ENCODE measurements at regions not wholly inside any gene's neighbourhood (a gene's known extent, or its start where the extent isn't known, plus 50 kb on each side); places are given as distances from the start of the nearest gene placed in this dataset.

- Histone ChIP-seq H3K27ac (ENCODE audit: control insufficient read depth, insufficient read depth, low read length) (no peak overlapping the region), H3K4me1 (ENCODE audit: control insufficient read depth, extremely low read depth, insufficient read depth, low read length) (no peaks in the 10 kb centered on the region), H3K36me3 (ENCODE audit: control insufficient read depth in 2 of 2, extremely low read depth in 1 of 2, insufficient read depth in 2 of 2, low read length in 2 of 2) (no peaks in the 10 kb centered on the region), H2AFZ (ENCODE audit: control insufficient read depth, low read length) (no peak overlapping the region), H3K9me1 (ENCODE audit: control insufficient read depth, extremely low read depth, insufficient read depth, low read length) (no peaks in the 10 kb centered on the region), H3K9ac (ENCODE audit: control insufficient read depth, extremely low read depth, insufficient read depth, low read length) (no peak overlapping the region), H3K79me2 (ENCODE audit: control insufficient read depth, insufficient read depth, low read length) (no peaks in the 10 kb centered on the region), H3K4me3 (ENCODE audit: control insufficient read depth in 2 of 3, extremely low read depth in 1 of 3, insufficient read depth in 2 of 3, low read depth in 1 of 3, low read length in 3 of 3) (no peak overlapping the region), H3K4me2 (ENCODE audit: control insufficient read depth, extremely low read depth, insufficient read depth, low read depth, low read length) (no peak overlapping the region), H4K20me1 (ENCODE audit: control insufficient read depth, extremely low read depth, insufficient read depth, low read length) (no peaks in the 10 kb centered on the region), H3K27me3 (ENCODE audit: control insufficient read depth, extremely low read depth, insufficient read depth, low read length) (no peaks in the 10 kb centered on the region), H3K9me3 (ENCODE audit: control insufficient read depth, low read depth, low read length) (no peaks in the 10 kb centered on the region)
- FAIRE-seq (no peak), DNase-seq (ENCODE audit: low read depth, low spot score) (no peak)
- dilution Hi-C loops (cut with MboI; ENCODE audit: extremely low pct_ligation_motif_present, low sequenced_read_pairs): no loop called here
- TF ChIP-seq EZH2 (IDR thresholded peaks at IDR 0.05; ENCODE audit: low read length) (no peak), CTCF (optimal IDR thresholded peaks at IDR 0.05 in 1 of 3, IDR thresholded peaks at IDR 0.05 in 1 of 3, conservative IDR thresholded peaks at IDR 0.05 in 1 of 3; ENCODE audit: extremely low read depth in 1 of 3, insufficient read depth in 2 of 3, low read length in 3 of 3) (no peak)
These were observed 197.6 kb downstream of the SIPA1L2 start for GRCh38 chr1:232432313-232432712.

GRCh38 chr1:232431748-232432147 lies 198.2 kb downstream of the SIPA1L2 start:
- no peak overlapping the region for H3K4me3 ChIP-seq (ENCODE audit: control insufficient read depth in 2 of 3, extremely low read depth in 1 of 3, insufficient read depth in 2 of 3, low read depth in 1 of 3, low read length in 3 of 3)
- no peaks in the 10 kb centered on the region for H3K36me3 ChIP-seq (ENCODE audit: control insufficient read depth in 2 of 2, extremely low read depth in 1 of 2, insufficient read depth in 2 of 2, low read length in 2 of 2)
- no peak for DNase-seq (ENCODE audit: low read depth, low spot score)
- no peaks in the 10 kb centered on the region for H3K9me3 ChIP-seq (ENCODE audit: control insufficient read depth, low read depth, low read length)
- FAIRE-seq: no peak
- no peak overlapping the region for H3K9ac ChIP-seq (ENCODE audit: control insufficient read depth, extremely low read depth, insufficient read depth, low read length)
- no peaks in the 10 kb centered on the region for H4K20me1 ChIP-seq (ENCODE audit: control insufficient read depth, extremely low read depth, insufficient read depth, low read length)
- no peaks in the 10 kb centered on the region for H3K79me2 ChIP-seq (ENCODE audit: control insufficient read depth, insufficient read depth, low read length)
- dilution Hi-C loops (cut with MboI; ENCODE audit: extremely low pct_ligation_motif_present, low sequenced_read_pairs): no loop called here
- no peak for TF ChIP-seq CTCF (optimal IDR thresholded peaks at IDR 0.05 in 1 of 3, IDR thresholded peaks at IDR 0.05 in 1 of 3, conservative IDR thresholded peaks at IDR 0.05 in 1 of 3; ENCODE audit: extremely low read depth in 1 of 3, insufficient read depth in 2 of 3, low read length in 3 of 3)
- TF ChIP-seq EZH2 (IDR thresholded peaks at IDR 0.05; ENCODE audit: low read length): no peak
- H2AFZ ChIP-seq (ENCODE audit: control insufficient read depth, low read length): no peak overlapping the region
- H3K27ac ChIP-seq (ENCODE audit: control insufficient read depth, insufficient read depth, low read length): no peak overlapping the region
- no peaks in the 10 kb centered on the region for H3K27me3 ChIP-seq (ENCODE audit: control insufficient read depth, extremely low read depth, insufficient read depth, low read length)
- H3K4me2 ChIP-seq (ENCODE audit: control insufficient read depth, extremely low read depth, insufficient read depth, low read depth, low read length): no peak overlapping the region
- no peaks in the 10 kb centered on the region for H3K4me1 ChIP-seq (ENCODE audit: control insufficient read depth, extremely low read depth, insufficient read depth, low read length)
- no peaks in the 10 kb centered on the region for H3K9me1 ChIP-seq (ENCODE audit: control insufficient read depth, extremely low read depth, insufficient read depth, low read length)

Data from keratinocyte (primary cell).